OCI-LY1 (cell line): ENCODE measurements at regions not wholly inside any gene's neighbourhood (a gene's known extent, or its start where the extent isn't known, plus 50 kb on each side); places are given as distances from the start of the nearest gene placed in this dataset.

ENCODE experiments used
- H2AFZ ChIP-seq: fragments of 200-600 bp; sonication (generic), shearing (Covaris generic); 2 replicates; pipeline ENCODE4 v1.6.0; 2014; ENCODE audit warnings: antibody characterized with exemption, mild to moderate bottlenecking, low read length
- H3F3A ChIP-seq: fragments of 200-600 bp; sonication (generic), shearing (Covaris generic); 2 replicates; pipeline ENCODE4 v1.6.0; 2014; ENCODE audit warnings: mild to moderate bottlenecking, antibody characterized with exemption, low read length, moderate library complexity; ENCODE audit not compliant: insufficient read depth
- H3K27ac ChIP-seq: fragments of 200-600 bp; sonication (generic); 2 replicates; pipeline ENCODE4 v1.5.1; 2014; ENCODE audit warnings: low read length, mixed run types, mild to moderate bottlenecking, low read depth; ENCODE audit not compliant: poor library complexity, severe bottlenecking
- H3K27me3 ChIP-seq: fragments of 200-600 bp; sonication (generic); 2 replicates; pipeline ENCODE4 v1.6.0; 2014; ENCODE audit warnings: antibody characterized with exemption, mild to moderate bottlenecking, low read length, moderate library complexity; ENCODE audit not compliant: insufficient read depth
- H3K36me3 ChIP-seq: fragments of 200-600 bp; sonication (generic); 2 replicates; pipeline ENCODE4 v1.6.1; 2014; ENCODE audit warnings: mild to moderate bottlenecking, antibody characterized with exemption, low read length, moderate library complexity, mixed read lengths; ENCODE audit not compliant: insufficient read depth
- H3K4me1 ChIP-seq: fragments of 200-600 bp; sonication (generic); 2 replicates; pipeline ENCODE4 v1.5.1; 2014; ENCODE audit warnings: mild to moderate bottlenecking, low read length, moderate library complexity; ENCODE audit not compliant: insufficient read depth, severe bottlenecking
- H3K4me2 ChIP-seq: fragments of 200-600 bp; sonication (generic), shearing (Covaris generic); 2 replicates; pipeline ENCODE4 v1.6.1; 2014; ENCODE audit warnings: low read length
- H3K4me3 ChIP-seq: fragments of 200-600 bp; sonication (generic); 2 replicates; pipeline ENCODE4 v1.5.1; 2014; ENCODE audit warnings: low read length, low read depth, mild to moderate bottlenecking, mixed read lengths; ENCODE audit not compliant: poor library complexity, severe bottlenecking
- H3K79me2 ChIP-seq: fragments of 200-600 bp; shearing (Covaris generic); 2 replicates; pipeline ENCODE4 v1.6.1; 2016; ENCODE audit warnings: mixed run types, low read length, mixed read lengths; ENCODE audit not compliant: insufficient read depth
- H3K9ac ChIP-seq: fragments of 200-600 bp; sonication (generic), shearing (Covaris generic); 2 replicates; pipeline ENCODE4 v1.6.1; 2014; ENCODE audit warnings: mild to moderate bottlenecking, low read length, mixed read lengths
- H3K9me2 ChIP-seq: fragments of 200-600 bp; sonication (generic), shearing (Covaris generic); 2 replicates; pipeline ENCODE4 v1.6.1; 2014; ENCODE audit warnings: low read depth, mild to moderate bottlenecking, low read length, mixed read lengths
- H3K9me3 ChIP-seq: fragments of 200-600 bp; shearing (Covaris generic); 2 replicates; pipeline ENCODE4 v1.6.1; 2014; ENCODE audit warnings: low read length, mixed read lengths
- H4K20me1 ChIP-seq: fragments of 200-600 bp; sonication (generic), shearing (Covaris generic); 2 replicates; pipeline ENCODE4 v1.6.0; 2016; ENCODE audit warnings: mild to moderate bottlenecking, low read length; ENCODE audit not compliant: insufficient read depth
- EZH2 ChIP-seq: fragments of 200-600 bp; sonication (generic), shearing (Covaris generic); IDR thresholded peaks from 2 replicates; pipeline ENCODE4 v1.8.0; 2017; ENCODE audit warnings: borderline replicate concordance, mixed run types, mild to moderate bottlenecking, antibody characterized with exemption, low read length, moderate library complexity, mixed read lengths
- TF ChIP-seq, protein P1 (sequence below): fragments of 200-600 bp; sonication (generic), shearing (Covaris generic); IDR thresholded peaks from 2 replicates; pipeline ENCODE4 v1.5.1; 2017; ENCODE audit warnings: mild to moderate bottlenecking, antibody characterized with exemption, low read length, moderate library complexity, mixed read lengths

DNA sequence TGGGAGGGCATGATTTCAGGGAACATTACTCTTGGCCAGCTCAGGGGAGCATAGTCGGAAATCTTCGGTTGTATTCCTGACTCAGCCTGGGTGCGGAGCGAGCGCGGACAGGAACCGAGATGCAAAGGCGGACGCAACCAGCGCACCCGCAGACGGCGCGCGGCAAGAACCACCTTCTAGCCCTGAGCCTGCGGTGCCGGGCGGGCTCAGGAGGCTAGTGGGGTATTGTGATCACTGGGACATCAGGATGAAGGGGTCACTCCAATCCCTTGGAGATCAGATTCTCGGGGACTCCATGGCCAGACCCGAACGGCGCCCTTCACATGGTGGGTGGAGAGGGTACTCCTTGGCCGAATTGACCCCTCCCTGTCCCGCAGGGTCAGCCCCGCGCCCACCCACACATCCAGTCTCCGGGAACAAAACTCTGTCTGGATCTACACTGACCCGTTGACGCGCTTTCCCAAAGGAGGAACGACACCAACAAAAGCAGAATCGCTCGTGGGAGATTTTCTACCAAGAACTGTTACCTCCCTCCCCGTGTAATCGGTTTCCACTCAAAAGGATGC is 730.5 kb downstream of the ZWINT start:
- H3K27me3 ChIP-seq, result no peaks in the 10 kb centered on the region
- H3K4me1 ChIP-seq, result no peaks in the 10 kb centered on the region
- H3K27ac ChIP-seq, result no peak overlapping the region
- H3K9me3 ChIP-seq, result no peaks in the 10 kb centered on the region
- H2AFZ ChIP-seq, result no peak overlapping the region
- no peak overlapping the region for H3K4me2 ChIP-seq
- no peaks in the 10 kb centered on the region for H3K36me3 ChIP-seq
- no peaks in the 10 kb centered on the region for H3K79me2 ChIP-seq
- TF ChIP-seq, protein P1, sequence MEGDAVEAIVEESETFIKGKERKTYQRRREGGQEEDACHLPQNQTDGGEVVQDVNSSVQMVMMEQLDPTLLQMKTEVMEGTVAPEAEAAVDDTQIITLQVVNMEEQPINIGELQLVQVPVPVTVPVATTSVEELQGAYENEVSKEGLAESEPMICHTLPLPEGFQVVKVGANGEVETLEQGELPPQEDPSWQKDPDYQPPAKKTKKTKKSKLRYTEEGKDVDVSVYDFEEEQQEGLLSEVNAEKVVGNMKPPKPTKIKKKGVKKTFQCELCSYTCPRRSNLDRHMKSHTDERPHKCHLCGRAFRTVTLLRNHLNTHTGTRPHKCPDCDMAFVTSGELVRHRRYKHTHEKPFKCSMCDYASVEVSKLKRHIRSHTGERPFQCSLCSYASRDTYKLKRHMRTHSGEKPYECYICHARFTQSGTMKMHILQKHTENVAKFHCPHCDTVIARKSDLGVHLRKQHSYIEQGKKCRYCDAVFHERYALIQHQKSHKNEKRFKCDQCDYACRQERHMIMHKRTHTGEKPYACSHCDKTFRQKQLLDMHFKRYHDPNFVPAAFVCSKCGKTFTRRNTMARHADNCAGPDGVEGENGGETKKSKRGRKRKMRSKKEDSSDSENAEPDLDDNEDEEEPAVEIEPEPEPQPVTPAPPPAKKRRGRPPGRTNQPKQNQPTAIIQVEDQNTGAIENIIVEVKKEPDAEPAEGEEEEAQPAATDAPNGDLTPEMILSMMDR, result no peak
- TF ChIP-seq EZH2, result no peak
- no peaks in the 10 kb centered on the region for H3K9me2 ChIP-seq
- H3K4me3 ChIP-seq, result no peak overlapping the region
- H3K9ac ChIP-seq, result no peak overlapping the region
- no peaks in the 10 kb centered on the region for H4K20me1 ChIP-seq
- no peaks in the 10 kb centered on the region for H3F3A ChIP-seq

DNA sequence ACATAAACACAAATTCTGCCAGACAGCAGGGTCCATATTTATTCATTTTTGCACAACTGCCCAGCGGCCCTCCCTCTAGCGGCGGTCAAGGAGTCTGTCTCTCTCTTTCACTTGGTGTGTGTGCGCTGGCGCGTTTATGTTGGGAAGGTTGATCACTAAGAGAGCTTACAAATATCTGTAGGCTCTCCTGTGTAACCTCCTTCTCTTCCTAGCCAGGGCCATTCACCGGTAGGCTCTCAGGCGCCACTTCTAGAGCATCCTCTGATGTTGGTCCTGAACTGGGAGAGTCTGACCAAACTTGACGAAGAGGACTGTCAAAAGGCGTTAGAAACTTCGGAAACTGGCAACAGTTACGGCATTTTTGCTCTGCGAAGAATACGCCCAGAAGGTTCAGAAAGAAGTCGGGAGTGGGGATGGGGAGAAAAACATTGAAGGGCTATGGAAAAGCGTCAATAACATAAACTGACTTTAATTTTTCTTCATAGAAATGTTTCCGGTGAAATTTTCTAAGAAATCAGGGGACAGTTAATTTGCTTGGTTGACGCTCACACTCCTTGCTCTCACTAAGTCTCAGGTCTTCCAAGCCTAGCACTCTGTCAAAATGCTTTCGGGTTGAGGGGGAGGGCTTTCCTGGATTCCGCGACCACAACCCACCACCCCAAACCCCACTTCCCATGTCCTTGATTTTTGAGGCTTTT is 731.1 kb downstream of the ZWINT start:
- H3K27ac ChIP-seq, result no peak overlapping the region
- no peaks in the 10 kb centered on the region for H3K4me1 ChIP-seq
- no peak overlapping the region for H3K9ac ChIP-seq
- H3F3A ChIP-seq, result no peaks in the 10 kb centered on the region
- H4K20me1 ChIP-seq, result no peaks in the 10 kb centered on the region
- no peaks in the 10 kb centered on the region for H3K9me2 ChIP-seq
- no peaks in the 10 kb centered on the region for H3K36me3 ChIP-seq
- no peaks in the 10 kb centered on the region for H3K79me2 ChIP-seq
- H3K27me3 ChIP-seq, result no peaks in the 10 kb centered on the region
- H3K4me2 ChIP-seq, result no peak overlapping the region
- no peak overlapping the region for H3K4me3 ChIP-seq
- H2AFZ ChIP-seq, result no peak overlapping the region
- TF ChIP-seq, protein P1, result no peak
- TF ChIP-seq EZH2, result no peak
- H3K9me3 ChIP-seq, result no peaks in the 10 kb centered on the region

DNA sequence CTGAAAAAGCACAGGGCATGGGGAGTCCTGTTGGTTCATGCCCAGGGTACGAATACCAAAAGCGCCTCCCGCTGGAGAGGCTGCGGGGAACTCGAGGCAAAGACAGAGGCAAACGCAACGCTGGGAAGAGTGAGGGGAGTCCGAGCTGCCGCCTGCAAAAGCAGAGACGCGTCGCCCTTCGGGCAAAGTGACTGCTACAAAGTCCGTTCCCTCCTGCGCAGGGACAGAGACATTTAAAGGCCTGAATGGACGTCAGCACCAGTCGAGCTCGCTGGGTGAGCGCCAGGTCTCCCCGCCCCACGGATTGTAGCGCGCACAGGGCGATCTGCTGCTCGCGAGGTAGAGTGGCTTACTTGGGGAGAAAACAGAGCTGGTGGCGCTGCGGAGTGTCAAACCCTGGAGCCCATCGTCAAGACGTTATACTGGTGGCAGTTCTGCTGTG is 732.8 kb downstream of the ZWINT start:
- H3K9me2 ChIP-seq, result no peaks in the 10 kb centered on the region
- no peaks in the 10 kb centered on the region for H3K79me2 ChIP-seq
- H3K4me3 ChIP-seq, result no peak overlapping the region
- no peaks in the 10 kb centered on the region for H3K36me3 ChIP-seq
- no peak overlapping the region for H3K9ac ChIP-seq
- no peak overlapping the region for H3K27ac ChIP-seq
- no peaks in the 10 kb centered on the region for H4K20me1 ChIP-seq
- H3F3A ChIP-seq, result no peaks in the 10 kb centered on the region
- H3K4me2 ChIP-seq, result no peak overlapping the region
- H2AFZ ChIP-seq, result no peak overlapping the region
- no peaks in the 10 kb centered on the region for H3K4me1 ChIP-seq
- H3K9me3 ChIP-seq, result no peaks in the 10 kb centered on the region
- H3K27me3 ChIP-seq, result no peaks in the 10 kb centered on the region
- TF ChIP-seq, protein P1, result no peak
- no peak for TF ChIP-seq EZH2
